Neuronal stem cell (in vitro differentiated cells): ENCODE measurements at regions not wholly inside any gene's neighbourhood (a gene's known extent, or its start where the extent isn't known, plus 50 kb on each side); places are given as distances from the start of the nearest gene placed in this dataset.

Experiments used
- DNase-seq: peaks from one replicate; pipeline ENCODE4 v3.0.0-alpha.2; 2013; ENCODE audit warnings: low spot score
- H2AFZ ChIP-seq: one replicate; pipeline ENCODE4 v1.6.1; 2013; ENCODE audit warnings: mild to moderate bottlenecking, low read length, inconsistent platforms
- H2AK5ac ChIP-seq: 2 replicates; pipeline ENCODE4 v1.6.1; 2013; ENCODE audit warnings: low read depth, mild to moderate bottlenecking, inconsistent platforms, low read length, moderate library complexity, mixed read lengths
- H2BK120ac ChIP-seq: 2 replicates; pipeline ENCODE4 v1.6.1; 2013; ENCODE audit warnings: low read depth, mild to moderate bottlenecking, inconsistent platforms, low read length, moderate library complexity, mixed read lengths
- H2BK12ac ChIP-seq: one replicate; pipeline ENCODE4 v1.6.1; 2013; ENCODE audit warnings: low read length, inconsistent platforms
- H2BK15ac ChIP-seq: 2 replicates; pipeline ENCODE4 v1.6.1; 2013; ENCODE audit warnings: mild to moderate bottlenecking, low read length, inconsistent platforms, mixed read lengths
- H2BK5ac ChIP-seq: one replicate; pipeline ENCODE4 v1.6.1; 2013; ENCODE audit warnings: inconsistent platforms, mild to moderate bottlenecking, low read length, moderate library complexity
- H3K14ac ChIP-seq: one replicate; pipeline ENCODE4 v1.6.1; 2013; ENCODE audit warnings: low read length, inconsistent platforms
- H3K18ac ChIP-seq: 2 replicates; pipeline ENCODE4 v1.6.1; 2013; ENCODE audit warnings: low read length, inconsistent platforms
- H3K23ac ChIP-seq: 2 replicates; pipeline ENCODE4 v1.6.1; 2013; ENCODE audit warnings: low read depth, mild to moderate bottlenecking, mixed read lengths, low read length, inconsistent platforms; ENCODE audit not compliant: poor library complexity
- H3K27ac ChIP-seq: replicated peaks from 3 replicates; pipeline ENCODE4 v1.5.1; 2013; ENCODE audit warnings: low read length, inconsistent platforms
- H3K27me3 ChIP-seq, 3 experiments: 2 replicates each; pipeline ENCODE4 v1.6.1; 2013; ENCODE audit warnings: low read length in 3 of 3, mild to moderate bottlenecking in 2 of 3, inconsistent platforms in 1 of 3, low read depth in 1 of 3, mixed read lengths in 1 of 3, moderate library complexity in 1 of 3; ENCODE audit not compliant: control insufficient read depth in 3 of 3, insufficient read depth in 3 of 3
- H3K36me3 ChIP-seq, 2 donors: replicated peaks in 1 of 2; 2 replicates each; pipeline ENCODE4 v1.6.1; 2013; ENCODE audit warnings: low read length in 2 of 2; ENCODE audit not compliant: control insufficient read depth in 2 of 2, insufficient read depth in 2 of 2
- H3K4ac ChIP-seq: 2 replicates; pipeline ENCODE4 v1.6.1; 2013; ENCODE audit warnings: inconsistent platforms, mild to moderate bottlenecking, low read length, moderate library complexity
- H3K4me1 ChIP-seq, 2 donors: 1 replicate in 1 of 2; 2 replicates in 1 of 2; pipeline ENCODE4 v1.6.1; 2013; ENCODE audit warnings: low read length in 2 of 2, low read depth in 1 of 2; ENCODE audit not compliant: control insufficient read depth in 2 of 2, insufficient read depth in 1 of 2
- H3K4me2 ChIP-seq: one replicate; pipeline ENCODE4 v1.6.1; 2013; ENCODE audit warnings: mild to moderate bottlenecking, low read length, inconsistent platforms; ENCODE audit not compliant: insufficient read depth, poor library complexity, severe bottlenecking
- H3K4me3 ChIP-seq, 2 donors: 2 replicates each; pipeline ENCODE4 v1.5.1; 2013; ENCODE audit warnings: low read length in 2 of 2, mild to moderate bottlenecking in 2 of 2, inconsistent platforms in 1 of 2, moderate library complexity in 1 of 2
- H3K79me1 ChIP-seq: one replicate; pipeline ENCODE4 v1.6.1; 2013; ENCODE audit warnings: low read depth, mild to moderate bottlenecking, inconsistent platforms, low read length, moderate library complexity
- H3K9ac ChIP-seq: one replicate; pipeline ENCODE4 v1.6.1; 2013; ENCODE audit warnings: mild to moderate bottlenecking, low read depth, low read length, inconsistent platforms; ENCODE audit not compliant: poor library complexity
- H3K9me3 ChIP-seq, 2 donors: replicated peaks in 1 of 2; 2 replicates each; pipeline versions ENCODE3 to v1.6.1; 2013; ENCODE audit warnings: low read length in 2 of 2, mild to moderate bottlenecking in 2 of 2, inconsistent platforms in 1 of 2, low read depth in 1 of 2, mixed read lengths in 1 of 2, moderate library complexity in 1 of 2; ENCODE audit not compliant: control insufficient read depth in 2 of 2, insufficient read depth in 1 of 2
- H4K8ac ChIP-seq: one replicate; pipeline ENCODE4 v1.6.1; 2013; ENCODE audit warnings: low read depth, mild to moderate bottlenecking, inconsistent platforms, low read length, moderate library complexity
- H4K91ac ChIP-seq: one replicate; pipeline ENCODE4 v1.6.1; 2013; ENCODE audit warnings: low read length, low read depth, mild to moderate bottlenecking, inconsistent platforms; ENCODE audit not compliant: poor library complexity
- WGBS, 2 donors: extraction: QIAGEN DNeasy Blood & Tissue Kit; methylation state at CpG; one replicate each; pipeline ENCODE4 v1.1.7; 2013; ENCODE audit warnings: missing lambda C conversion rate in 2 of 2, mixed read lengths in 1 of 2; ENCODE audit not compliant: insufficient read length in 2 of 2, insufficient replicate concordance in 1 of 2; ENCODE audit errors: extremely low coverage in 2 of 2; 5-methylcytosine and 5-hydroxymethylcytosine counted together

GRCh38 chr4:156477636-156478035 is 494.0 kb downstream of the PDGFC start:
- no peak overlapping the region for H3K23ac ChIP-seq
- no peak overlapping the region for H2BK15ac ChIP-seq
- H4K8ac ChIP-seq: no peak overlapping the region
- H3K9me3 ChIP-seq: no peaks in the 10 kb centered on the region
- no peak overlapping the region for H4K91ac ChIP-seq
- no peaks in the 10 kb centered on the region for H3K27me3 ChIP-seq
- H3K27ac ChIP-seq: no peak overlapping the region
- H3K4me2 ChIP-seq: no peak overlapping the region
- H2BK5ac ChIP-seq: no peak overlapping the region
- no peak for DNase-seq
- H2BK12ac ChIP-seq: no peak overlapping the region
- no peak overlapping the region for H2AFZ ChIP-seq
- no peak overlapping the region for H3K4ac ChIP-seq
- no peak overlapping the region for H3K14ac ChIP-seq
- H3K79me1 ChIP-seq: no peaks in the 10 kb centered on the region
- H3K9ac ChIP-seq: no peak overlapping the region
- H3K18ac ChIP-seq: no peak overlapping the region
- H2AK5ac ChIP-seq: no peak overlapping the region
- H3K4me1 ChIP-seq: no peaks in the 10 kb centered on the region
- H3K4me3 ChIP-seq: no peak overlapping the region
- no peak overlapping the region for H2BK120ac ChIP-seq
- no peaks in the 10 kb centered on the region for H3K36me3 ChIP-seq
- WGBS, 2 donors: no CpG with 5 or more reads among the region's 2 CpGs

GRCh38 chr4:156476359-156476758 is 495.2 kb downstream of the PDGFC start:
- Histone ChIP-seq H3K4me3 (no peak overlapping the region), H3K9me3 (no peaks in the 10 kb centered on the region), H3K4ac (no peak overlapping the region), H3K27ac (no peak overlapping the region), H3K27me3 (no peaks in the 10 kb centered on the region), H3K36me3 (no peaks in the 10 kb centered on the region), H2AK5ac (no peak overlapping the region), H3K14ac (no peak overlapping the region), H2BK12ac (no peak overlapping the region), H4K8ac (no peak overlapping the region), H3K9ac (no peak overlapping the region), H3K4me1 (no peaks in the 10 kb centered on the region), H3K4me2 (no peak overlapping the region), H2BK5ac (no peak overlapping the region), H4K91ac (no peak overlapping the region), H2BK15ac (no peak overlapping the region), H3K18ac (no peak overlapping the region), H2AFZ (no peak overlapping the region), H3K23ac (no peak overlapping the region), H2BK120ac (no peak overlapping the region), H3K79me1 (no peaks in the 10 kb centered on the region)
- no CpG with 5 or more reads among the region's 2 CpGs for WGBS, 2 donors
- no peak for DNase-seq

GRCh38 chr4:156475322-156475721 is 496.3 kb downstream of the PDGFC start:
- H2AFZ ChIP-seq: no peak overlapping the region
- H3K9me3 ChIP-seq: no peaks in the 10 kb centered on the region
- H3K9ac ChIP-seq: no peak overlapping the region
- H3K14ac ChIP-seq: no peak overlapping the region
- H4K91ac ChIP-seq: no peak overlapping the region
- no peaks in the 10 kb centered on the region for H3K27me3 ChIP-seq
- no peak overlapping the region for H3K4me2 ChIP-seq
- H3K23ac ChIP-seq: no peak overlapping the region
- no peak overlapping the region for H2BK120ac ChIP-seq
- no peak overlapping the region for H3K27ac ChIP-seq
- H3K4me1 ChIP-seq: peaks cover 0 to 2% of the 10 kb centered on the region in 2 donors
- H3K4ac ChIP-seq: no peak overlapping the region
- no peak overlapping the region for H2BK15ac ChIP-seq
- DNase-seq: no peak
- H3K79me1 ChIP-seq: no peaks in the 10 kb centered on the region
- H2AK5ac ChIP-seq: no peak overlapping the region
- no peak overlapping the region for H2BK5ac ChIP-seq
- H4K8ac ChIP-seq: no peak overlapping the region
- H3K4me3 ChIP-seq: no peak overlapping the region
- H3K36me3 ChIP-seq: no peaks in the 10 kb centered on the region
- H2BK12ac ChIP-seq: no peak overlapping the region
- no peak overlapping the region for H3K18ac ChIP-seq

- no peak overlapping the region for H3K4me2 ChIP-seq
- H3K4me3 ChIP-seq: no peak overlapping the region
- H3K27ac ChIP-seq: no peak overlapping the region
- H3K9ac ChIP-seq: no peak overlapping the region
- H2BK120ac ChIP-seq: no peak overlapping the region
- peaks cover 0 to 2% of the 10 kb centered on the region in 2 donors for H3K4me1 ChIP-seq
- no peak overlapping the region for H3K14ac ChIP-seq
- no peaks in the 10 kb centered on the region for H3K79me1 ChIP-seq
- H3K4ac ChIP-seq: no peak overlapping the region
- H3K27me3 ChIP-seq: no peaks in the 10 kb centered on the region
- no peak overlapping the region for H3K18ac ChIP-seq
- H4K8ac ChIP-seq: no peak overlapping the region
- no peak overlapping the region for H2BK12ac ChIP-seq
- H2AFZ ChIP-seq: no peak overlapping the region
- WGBS, 2 donors: no CpG with 5 or more reads among the region's 3 CpGs
- H4K91ac ChIP-seq: no peak overlapping the region
- H3K9me3 ChIP-seq: no peaks in the 10 kb centered on the region
- no peak overlapping the region for H2BK5ac ChIP-seq
- H3K23ac ChIP-seq: no peak overlapping the region
- no peak for DNase-seq
- no peak overlapping the region for H2AK5ac ChIP-seq
- H3K36me3 ChIP-seq: no peaks in the 10 kb centered on the region
- no peak overlapping the region for H2BK15ac ChIP-seq
Measured at GRCh38 chr4:156473151-156473550, 498.4 kb downstream of the PDGFC start.
